Ishikawa (cell line): ENCODE measurements at regions not wholly inside any gene's neighbourhood (a gene's known extent, or its start where the extent isn't known, plus 50 kb on each side); places are given as distances from the start of the nearest gene placed in this dataset.

ENCODE experiments used
- RAD21 ChIP-seq: IDR thresholded peaks from 2 replicates; pipeline ENCODE4 v1.6.1; 2012; ENCODE audit warnings: low read depth
- REST ChIP-seq: IDR thresholded peaks from 2 replicates; pipeline ENCODE4 v1.6.1; 2012; ENCODE audit warnings: low read depth, mild to moderate bottlenecking

- TF ChIP-seq RAD21, result no peak
- TF ChIP-seq REST, result no peak
Observed at GRCh38 chr10:3396116-3396515, 223.5 kb upstream of the PITRM1 start.
